DMS153 treated with DMSO at 0.1 percent for 48 hours (cell line): ENCODE measurements at regions not wholly inside any gene's neighbourhood (a gene's known extent, or its start where the extent isn't known, plus 50 kb on each side); places are given as distances from the start of the nearest gene placed in this dataset.

ENCODE experiments used
- DNase-seq: peaks from one replicate; lab custom pipeline; 2025; ENCODE audit not compliant: unreplicated experiment; lab: John Stamatoyannopoulos, UW

GRCh38 chr3:1540686-1541085 lies 447.9 kb downstream of the CNTN6 start:
- DNase-seq = no peak

GRCh38 chr3:1551741-1552140 lies 458.9 kb downstream of the CNTN6 start:
- DNase-seq = no peak

- DNase-seq = no peak
Measured at GRCh38 chr3:1552831-1553230, 460.0 kb downstream of the CNTN6 start.

- DNase-seq = no peak
Measured at GRCh38 chr3:1561427-1561826, 468.6 kb downstream of the CNTN6 start.

GRCh38 chr3:1571736-1572135 lies 478.9 kb downstream of the CNTN6 start:
- DNase-seq = no peak

GRCh38 chr3:1576047-1576446 lies 483.2 kb downstream of the CNTN6 start:
- DNase-seq = no peak

- DNase-seq = no peak
Measured at GRCh38 chr3:1578124-1578806, 485.4 kb downstream of the CNTN6 start.

- no peak for DNase-seq
Measured at GRCh38 chr3:1583044-1583443, 490.2 kb downstream of the CNTN6 start.

GRCh38 chr3:1587426-1587825 lies 494.6 kb downstream of the CNTN6 start:
- no peak for DNase-seq

GRCh38 chr3:1591327-1592028 lies 498.7 kb downstream of the CNTN6 start:
- no peak for DNase-seq

- DNase-seq = no peak
Measured at GRCh38 chr3:1594940-1595339, 502.1 kb downstream of the CNTN6 start.

- no peak for DNase-seq
Measured at GRCh38 chr3:1600206-1600605, 498.5 kb upstream of the CNTN4 start.

GRCh38 chr3:1600700-1601418 lies 497.8 kb upstream of the CNTN4 start:
- no peak for DNase-seq

- DNase-seq = no peak
Measured at GRCh38 chr3:1609416-1609815, 489.2 kb upstream of the CNTN4 start.

GRCh38 chr3:1611824-1612223 lies 486.8 kb upstream of the CNTN4 start:
- DNase-seq = no peak

- no peak for DNase-seq
Measured at GRCh38 chr3:1613962-1614361, 484.7 kb upstream of the CNTN4 start.

GRCh38 chr3:1616744-1617143 lies 481.9 kb upstream of the CNTN4 start:
- DNase-seq = no peak

GRCh38 chr3:1623896-1624295 lies 474.8 kb upstream of the CNTN4 start:
- no peak for DNase-seq

GRCh38 chr3:1632128-1632527 lies 466.5 kb upstream of the CNTN4 start:
- DNase-seq = no peak

- no peak for DNase-seq
Measured at GRCh38 chr3:1661839-1662238, 436.8 kb upstream of the CNTN4 start.

GRCh38 chr3:1664266-1664665 lies 434.4 kb upstream of the CNTN4 start:
- DNase-seq = no peak

- DNase-seq = no peak
Measured at GRCh38 chr3:1666865-1667264, 431.8 kb upstream of the CNTN4 start.
